ENCODE measurements at regions not wholly inside any gene's neighbourhood (a gene's known extent, or its start where the extent isn't known, plus 50 kb on each side); places are given as distances from the start of the nearest gene placed in this dataset.

GRCh38 chr3:177830411-177830849 lies 633.1 kb upstream of the TBL1XR1 start:
- Mint-ChIP-seq H3K36me3 (ENCODE audit: low read depth) (no peaks in the 10 kb centered on the region), H3K9me3 (no peaks in the 10 kb centered on the region), H3K4me1 (ENCODE audit: low read depth) (peaks cover 7% of the 10 kb centered on the region), H3K27me3 (no peaks in the 10 kb centered on the region), H3K4me3 (no peak overlapping the region), H3K27ac (no peak overlapping the region)
- POLR2A ChIA-PET, result no interaction called here
- H3K4me1 ChIP-seq (ENCODE audit: insufficient read depth, low read length), result no peaks in the 10 kb centered on the region
- ATAC-seq (ENCODE audit: poor library complexity) (no peak), DNase-seq (no peak)
- TF ChIP-seq, protein P1, sequence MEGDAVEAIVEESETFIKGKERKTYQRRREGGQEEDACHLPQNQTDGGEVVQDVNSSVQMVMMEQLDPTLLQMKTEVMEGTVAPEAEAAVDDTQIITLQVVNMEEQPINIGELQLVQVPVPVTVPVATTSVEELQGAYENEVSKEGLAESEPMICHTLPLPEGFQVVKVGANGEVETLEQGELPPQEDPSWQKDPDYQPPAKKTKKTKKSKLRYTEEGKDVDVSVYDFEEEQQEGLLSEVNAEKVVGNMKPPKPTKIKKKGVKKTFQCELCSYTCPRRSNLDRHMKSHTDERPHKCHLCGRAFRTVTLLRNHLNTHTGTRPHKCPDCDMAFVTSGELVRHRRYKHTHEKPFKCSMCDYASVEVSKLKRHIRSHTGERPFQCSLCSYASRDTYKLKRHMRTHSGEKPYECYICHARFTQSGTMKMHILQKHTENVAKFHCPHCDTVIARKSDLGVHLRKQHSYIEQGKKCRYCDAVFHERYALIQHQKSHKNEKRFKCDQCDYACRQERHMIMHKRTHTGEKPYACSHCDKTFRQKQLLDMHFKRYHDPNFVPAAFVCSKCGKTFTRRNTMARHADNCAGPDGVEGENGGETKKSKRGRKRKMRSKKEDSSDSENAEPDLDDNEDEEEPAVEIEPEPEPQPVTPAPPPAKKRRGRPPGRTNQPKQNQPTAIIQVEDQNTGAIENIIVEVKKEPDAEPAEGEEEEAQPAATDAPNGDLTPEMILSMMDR (IDR thresholded peaks at IDR 0.05), result no peak
- intact Hi-C loops (cut with DNase I, micrococcal nuclease), result no loop called here
- CTCF ChIA-PET, result no interaction called here
- no peak overlapping the region for H3K27ac ChIP-seq (ENCODE audit: low read depth in 1 of 2, low read length in 2 of 2)
- no peak overlapping the region for H3K4me3 ChIP-seq (ENCODE audit: low read length)
- peaks cover 0 to 3% of the 10 kb centered on the region in 2 experiments for H3K9me3 ChIP-seq (ENCODE audit: control insufficient read depth in 1 of 2, insufficient read depth in 1 of 2, low read length in 2 of 2)
- no peaks in the 10 kb centered on the region for H3K27me3 ChIP-seq (ENCODE audit: control insufficient read depth in 1 of 2, insufficient read depth in 2 of 2, low read length in 2 of 2)
- H3K36me3 ChIP-seq (ENCODE audit: insufficient read depth, low read length), result no peaks in the 10 kb centered on the region

DNA sequence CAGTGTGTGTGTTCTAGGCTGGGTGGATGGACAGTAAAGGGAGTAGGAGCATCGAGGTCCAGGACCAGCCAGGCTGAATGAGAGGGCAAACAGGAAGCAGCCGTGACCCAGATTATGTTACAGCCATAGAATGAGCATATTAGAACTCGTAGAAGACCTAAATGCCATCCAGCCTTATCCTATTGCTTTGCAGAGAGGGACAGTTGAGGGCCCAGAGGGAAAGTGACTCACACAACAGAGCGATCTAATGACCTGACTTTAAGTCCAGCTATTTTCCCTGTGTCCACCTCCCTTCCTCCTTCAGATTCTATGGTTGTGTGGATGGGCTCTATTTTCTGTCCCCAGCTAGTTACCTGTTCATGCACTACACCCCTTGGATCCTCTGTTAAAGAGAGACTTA lies 634.1 kb upstream of the TBL1XR1 start:
- peaks cover 0 to under 1% of the 10 kb centered on the region in 2 experiments for H3K9me3 ChIP-seq (ENCODE audit: control insufficient read depth in 1 of 2, insufficient read depth in 1 of 2, low read length in 2 of 2)
- no peaks in the 10 kb centered on the region for H3K36me3 ChIP-seq (ENCODE audit: insufficient read depth, low read length)
- DNase-seq (no peak), ATAC-seq (ENCODE audit: poor library complexity) (no peak)
- Mint-ChIP-seq H3K36me3 (ENCODE audit: low read depth) (no peaks in the 10 kb centered on the region), H3K4me3 (no peak overlapping the region), H3K9me3 (no peaks in the 10 kb centered on the region), H3K4me1 (ENCODE audit: low read depth) (peaks cover 7% of the 10 kb centered on the region), H3K27ac (no peak overlapping the region), H3K27me3 (no peaks in the 10 kb centered on the region)
- TF ChIP-seq, protein P1 (IDR thresholded peaks at IDR 0.05), result no peak
- H3K27ac ChIP-seq (ENCODE audit: low read depth in 1 of 2, low read length in 2 of 2), result no peak overlapping the region
- ChIA-PET POLR2A (no interaction called here), CTCF (no interaction called here)
- H3K27me3 ChIP-seq (ENCODE audit: control insufficient read depth in 1 of 2, insufficient read depth in 2 of 2, low read length in 2 of 2), result no peaks in the 10 kb centered on the region
- intact Hi-C loops (cut with DNase I, micrococcal nuclease), result no loop called here
- no peak overlapping the region for H3K4me3 ChIP-seq (ENCODE audit: low read length)
- no peaks in the 10 kb centered on the region for H3K4me1 ChIP-seq (ENCODE audit: insufficient read depth, low read length)

GRCh38 chr3:177832880-177833279 lies 635.6 kb upstream of the TBL1XR1 start:
- TF ChIP-seq, protein P1 (IDR thresholded peaks at IDR 0.05), result no peak
- intact Hi-C loops (cut with DNase I, micrococcal nuclease), result no loop called here
- H3K27ac ChIP-seq (ENCODE audit: low read depth in 1 of 2, low read length in 2 of 2), result no peak overlapping the region
- ChIA-PET POLR2A (interaction anchor here (0.5 to 1.2 kb wide), 2 partner anchors 11 to 473 kb away, joined by 3 to 5 read pairs; no protein-coding TSS in a partner anchor), CTCF (no interaction called here)
- no peaks in the 10 kb centered on the region for H3K36me3 Mint-ChIP-seq (ENCODE audit: low read depth)
- no peak for DNase-seq
- H3K4me1 ChIP-seq (ENCODE audit: insufficient read depth, low read length), result no peaks in the 10 kb centered on the region
- no peaks in the 10 kb centered on the region for H3K36me3 ChIP-seq (ENCODE audit: insufficient read depth, low read length)
- H3K27me3 ChIP-seq (ENCODE audit: control insufficient read depth in 1 of 2, insufficient read depth in 2 of 2, low read length in 2 of 2), result no peaks in the 10 kb centered on the region
- no peaks in the 10 kb centered on the region for H3K9me3 ChIP-seq (ENCODE audit: control insufficient read depth in 1 of 2, insufficient read depth in 1 of 2, low read length in 2 of 2)
- no peak overlapping the region for H3K4me3 Mint-ChIP-seq
- no peaks in the 10 kb centered on the region for H3K9me3 Mint-ChIP-seq
- no peak for ATAC-seq (ENCODE audit: poor library complexity)
- no peak overlapping the region for H3K27ac Mint-ChIP-seq
- no peaks in the 10 kb centered on the region for H3K27me3 Mint-ChIP-seq
- no peak overlapping the region for H3K4me3 ChIP-seq (ENCODE audit: low read length)
- peaks cover 7% of the 10 kb centered on the region for H3K4me1 Mint-ChIP-seq (ENCODE audit: low read depth)
